ENCODE measurements at regions not wholly inside any gene's neighbourhood (a gene's known extent, or its start where the extent isn't known, plus 50 kb on each side); places are given as distances from the start of the nearest gene placed in this dataset.

- H3K9ac ChIP-seq: no peak overlapping the region
- no peak overlapping the region for H3K4me2 ChIP-seq
- H3K4me1 ChIP-seq (ENCODE audit: low read depth, poor library complexity, severe bottlenecking): no peaks in the 10 kb centered on the region
- no peak overlapping the region for H3K4me3 ChIP-seq (IDR thresholded peaks at IDR 0.05; ENCODE audit: insufficient read depth, low read depth, low read length)
- H3K27ac ChIP-seq: no peak overlapping the region
- H3K27me3 ChIP-seq (ENCODE audit: insufficient read depth, low read depth): no peaks in the 10 kb centered on the region
- H2AFZ ChIP-seq (ENCODE audit: low read depth): no peak overlapping the region
- no peaks in the 10 kb centered on the region for H3K36me3 ChIP-seq (ENCODE audit: insufficient read depth)
- H3K79me2 ChIP-seq (ENCODE audit: insufficient read depth, low read depth): no peaks in the 10 kb centered on the region
- H4K20me1 ChIP-seq (ENCODE audit: insufficient read depth): no peaks in the 10 kb centered on the region
- no peak for TF ChIP-seq CTCF (conservative IDR thresholded peaks at IDR 0.05; ENCODE audit: low read depth, low read length)
Observed at GRCh38 chr6:120108061-120108795, 758.7 kb upstream of the MAN1A1 start.

GRCh38 chr6:120103618-120104017 is 754.1 kb upstream of the MAN1A1 start:
- no peak overlapping the region for H3K4me3 ChIP-seq (IDR thresholded peaks at IDR 0.05; ENCODE audit: insufficient read depth, low read depth, low read length)

GRCh38 chr6:120096696-120097260 is 747.2 kb upstream of the MAN1A1 start:
- Histone ChIP-seq H3K79me2 (ENCODE audit: insufficient read depth, low read depth) (no peaks in the 10 kb centered on the region), H4K20me1 (ENCODE audit: insufficient read depth) (no peaks in the 10 kb centered on the region), H2AFZ (ENCODE audit: low read depth) (no peak overlapping the region), H3K4me1 (ENCODE audit: low read depth, poor library complexity, severe bottlenecking) (no peaks in the 10 kb centered on the region), H3K9ac (no peak overlapping the region), H3K27ac (no peak overlapping the region), H3K4me2 (no peak overlapping the region), H3K36me3 (ENCODE audit: insufficient read depth) (no peaks in the 10 kb centered on the region), H3K27me3 (ENCODE audit: insufficient read depth, low read depth) (no peaks in the 10 kb centered on the region), H3K4me3 (IDR thresholded peaks at IDR 0.05; ENCODE audit: insufficient read depth, low read depth, low read length) (no peak overlapping the region)
- TF ChIP-seq CTCF (conservative IDR thresholded peaks at IDR 0.05; ENCODE audit: low read depth, low read length): no peak

More at GRCh38 chr6:120103618-120104017, 754.1 kb upstream of the MAN1A1 start:
- no peak for TF ChIP-seq CTCF (conservative IDR thresholded peaks at IDR 0.05; ENCODE audit: low read depth, low read length)
- Histone ChIP-seq H3K9ac (no peak overlapping the region), H4K20me1 (ENCODE audit: insufficient read depth) (no peaks in the 10 kb centered on the region), H3K4me2 (no peak overlapping the region), H3K27ac (no peak overlapping the region), H2AFZ (ENCODE audit: low read depth) (no peak overlapping the region), H3K79me2 (ENCODE audit: insufficient read depth, low read depth) (no peaks in the 10 kb centered on the region), H3K36me3 (ENCODE audit: insufficient read depth) (no peaks in the 10 kb centered on the region), H3K27me3 (ENCODE audit: insufficient read depth, low read depth) (no peaks in the 10 kb centered on the region), H3K4me1 (ENCODE audit: low read depth, poor library complexity, severe bottlenecking) (no peaks in the 10 kb centered on the region)

GRCh38 chr6:120083186-120083585 is 733.6 kb upstream of the MAN1A1 start:
- Histone ChIP-seq H3K27ac (no peak overlapping the region), H3K4me1 (ENCODE audit: low read depth, poor library complexity, severe bottlenecking) (no peaks in the 10 kb centered on the region), H3K27me3 (ENCODE audit: insufficient read depth, low read depth) (no peaks in the 10 kb centered on the region), H2AFZ (ENCODE audit: low read depth) (no peak overlapping the region), H3K79me2 (ENCODE audit: insufficient read depth, low read depth) (no peaks in the 10 kb centered on the region), H3K36me3 (ENCODE audit: insufficient read depth) (no peaks in the 10 kb centered on the region), H4K20me1 (ENCODE audit: insufficient read depth) (no peaks in the 10 kb centered on the region), H3K4me3 (IDR thresholded peaks at IDR 0.05; ENCODE audit: insufficient read depth, low read depth, low read length) (no peak overlapping the region), H3K4me2 (no peak overlapping the region), H3K9ac (no peak overlapping the region)
- no peak for TF ChIP-seq CTCF (conservative IDR thresholded peaks at IDR 0.05; ENCODE audit: low read depth, low read length)

Data from KMS-11 (cell line).